Fibroblast of lung (primary cell): ENCODE measurements at regions not wholly inside any gene's neighbourhood (a gene's known extent, or its start where the extent isn't known, plus 50 kb on each side); places are given as distances from the start of the nearest gene placed in this dataset.
"Not testable (repeated sequence)": the region's sequence is repeated elsewhere in the genome, so short reads cannot be mapped to it uniquely, and the experiment has no call there.

ENCODE experiments used
- EZH2 ChIP-seq: IDR thresholded peaks from 2 replicates; pipeline ENCODE4 v1.5.1; 2012; ENCODE audit warnings: low read length, control low read depth, mild to moderate bottlenecking; ENCODE audit errors: missing control alignments
- TF ChIP-seq, protein P1 (sequence below), 2 donors: IDR thresholded peaks in 1 of 2; conservative IDR thresholded peaks in 1 of 2; 1 replicate in 1 of 2; 2 replicates in 1 of 2; pipeline ENCODE4 v1.5.1; 2011 to 2012; ENCODE audit warnings: low read length in 2 of 2, control low read depth in 1 of 2, inconsistent platforms in 1 of 2, low read depth in 1 of 2, mild to moderate bottlenecking in 1 of 2

DNA sequence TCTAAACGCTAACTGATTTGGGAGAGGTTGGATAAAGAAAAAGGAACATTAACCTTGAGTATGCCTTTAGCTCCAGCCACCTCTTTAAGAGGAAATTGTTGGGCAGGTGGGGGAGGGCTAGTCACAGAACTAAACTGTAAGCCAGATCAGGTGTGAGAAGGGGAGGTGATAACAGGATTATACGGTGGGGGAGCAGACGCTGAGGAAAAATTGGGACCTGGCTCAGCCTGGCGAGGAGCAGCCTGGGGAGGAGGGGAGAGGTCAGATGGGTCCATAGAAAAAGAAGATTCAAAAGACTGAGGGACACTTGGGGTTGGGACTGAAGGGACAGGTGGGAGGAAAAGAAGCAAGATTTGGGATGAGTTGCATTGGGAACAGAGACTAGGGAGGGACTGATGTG is 558.0 kb downstream of the ADGRL2 start:
- not testable (repeated sequence) for TF ChIP-seq EZH2
- TF ChIP-seq, protein P1, sequence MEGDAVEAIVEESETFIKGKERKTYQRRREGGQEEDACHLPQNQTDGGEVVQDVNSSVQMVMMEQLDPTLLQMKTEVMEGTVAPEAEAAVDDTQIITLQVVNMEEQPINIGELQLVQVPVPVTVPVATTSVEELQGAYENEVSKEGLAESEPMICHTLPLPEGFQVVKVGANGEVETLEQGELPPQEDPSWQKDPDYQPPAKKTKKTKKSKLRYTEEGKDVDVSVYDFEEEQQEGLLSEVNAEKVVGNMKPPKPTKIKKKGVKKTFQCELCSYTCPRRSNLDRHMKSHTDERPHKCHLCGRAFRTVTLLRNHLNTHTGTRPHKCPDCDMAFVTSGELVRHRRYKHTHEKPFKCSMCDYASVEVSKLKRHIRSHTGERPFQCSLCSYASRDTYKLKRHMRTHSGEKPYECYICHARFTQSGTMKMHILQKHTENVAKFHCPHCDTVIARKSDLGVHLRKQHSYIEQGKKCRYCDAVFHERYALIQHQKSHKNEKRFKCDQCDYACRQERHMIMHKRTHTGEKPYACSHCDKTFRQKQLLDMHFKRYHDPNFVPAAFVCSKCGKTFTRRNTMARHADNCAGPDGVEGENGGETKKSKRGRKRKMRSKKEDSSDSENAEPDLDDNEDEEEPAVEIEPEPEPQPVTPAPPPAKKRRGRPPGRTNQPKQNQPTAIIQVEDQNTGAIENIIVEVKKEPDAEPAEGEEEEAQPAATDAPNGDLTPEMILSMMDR (conservative IDR thresholded peaks at IDR 0.05 in 1 of 2, IDR thresholded peaks at IDR 0.05 in 1 of 2; ENCODE audit: low read depth in 1 of 2, low read length in 2 of 2): not testable (repeated sequence)
